Left lung (tissue), 4 donors: ENCODE measurements at regions not wholly inside any gene's neighbourhood (a gene's known extent, or its start where the extent isn't known, plus 50 kb on each side); places are given as distances from the start of the nearest gene placed in this dataset.
A peak's percentile ranks its signal among the peaks of the same experiment; 100 is the strongest.

Experiments
- ATAC-seq: fragments of 200-7000 bp; cut with Tn5 transposase; one replicate; pipeline ENCODE4 v1.9.1; 2020; ENCODE audit warnings: moderate library complexity
- DNase-seq, 4 donors: peaks; one replicate each; pipeline ENCODE4 v3.0.0-alpha.2; 2013 to 2020
- H3K27ac ChIP-seq, 2 donors: fragments of 200-600 bp; sonication (generic) in 1 of 2; one replicate each; pipeline versions ENCODE4 v1.5.0 to v1.8.0; 2020 to 2021
- H3K27me3 ChIP-seq, 2 donors: fragments of 200-600 bp; sonication (generic) in 1 of 2; one replicate each; pipeline versions ENCODE4 v1.5.0 to v1.8.0; 2020 to 2021
- H3K36me3 ChIP-seq, 2 donors: fragments of 200-600 bp; sonication (generic) in 1 of 2; one replicate each; pipeline versions ENCODE4 v1.5.0 to v1.8.0; 2020 to 2021
- H3K4me1 ChIP-seq, 2 donors: fragments of 200-600 bp; one replicate each; pipeline ENCODE4 v1.8.0; 2021
- H3K4me3 ChIP-seq, 2 donors: fragments of 200-600 bp; sonication (generic) in 1 of 2; one replicate each; pipeline versions ENCODE4 v1.5.0 to v1.8.0; 2020 to 2021; ENCODE audit warnings: mild to moderate bottlenecking in 1 of 2
- H3K9me3 ChIP-seq, 2 donors: fragments of 200-600 bp; sonication (generic) in 1 of 2; one replicate each; pipeline versions ENCODE4 v1.5.0 to v1.8.0; 2020 to 2021
- CTCF ChIP-seq, 2 donors: fragments of 200-600 bp; sonication (generic) in 1 of 2; IDR thresholded peaks; one replicate each; pipeline versions ENCODE4 v1.5.0 to v1.8.0; 2021; ENCODE audit warnings: antibody characterized with exemption in 2 of 2
- intact Hi-C, 2 donors: fragments of 100-400 bp; cut with DNase I; formaldehyde crosslinking; loops; one replicate each; pipeline versions ENCODE4 v1.11.2 to v1.14.2; 2022
- donor health status: DM: no; HTN: yes; CAD: no.
- donor health status: DM: no; HTN: no; CAD: no.

GRCh38 chr3:72144773-72145505, 360.0 kb upstream of the PROK2 start:
- intact Hi-C loops, result no loop called here
- Histone ChIP-seq H3K27me3 (no peaks in the 10 kb centered on the region), H3K4me3 (no peak overlapping the region), H3K27ac (no peak overlapping the region), H3K4me1 (peaks cover 0 to 3% of the 10 kb centered on the region in 2 donors), H3K9me3 (peaks cover 0 to 3% of the 10 kb centered on the region in 2 donors), H3K36me3 (no peaks in the 10 kb centered on the region)
- ATAC-seq (no peak), DNase-seq (no peak)
- no peak for TF ChIP-seq CTCF (IDR thresholded peaks at IDR 0.05)

- Histone ChIP-seq H3K4me1 (peaks cover 0 to 3% of the 10 kb centered on the region in 2 donors), H3K27me3 (no peaks in the 10 kb centered on the region), H3K9me3 (peaks cover 0 to 3% of the 10 kb centered on the region in 2 donors), H3K4me3 (no peak overlapping the region), H3K36me3 (no peaks in the 10 kb centered on the region), H3K27ac (no peak overlapping the region)
- DNase-seq (no peak), ATAC-seq (no peak)
- intact Hi-C loops, result no loop called here
- TF ChIP-seq CTCF (IDR thresholded peaks at IDR 0.05), result no peak
Measured at GRCh38 chr3:72143966-72144717, 359.2 kb upstream of the PROK2 start.

GRCh38 chr3:72143322-72143721, 358.4 kb upstream of the PROK2 start:
- no peak for TF ChIP-seq CTCF (IDR thresholded peaks at IDR 0.05)
- intact Hi-C loops, result no loop called here
- Histone ChIP-seq H3K36me3 (no peaks in the 10 kb centered on the region), H3K4me1 (peaks cover 0 to 3% of the 10 kb centered on the region in 2 donors), H3K27me3 (no peaks in the 10 kb centered on the region), H3K9me3 (peaks cover 0 to 3% of the 10 kb centered on the region in 2 donors), H3K4me3 (no peak overlapping the region), H3K27ac (no peak overlapping the region)
- DNase-seq (no peak), ATAC-seq (no peak)

GRCh38 chr3:72142028-72142427, 357.1 kb upstream of the PROK2 start:
- peaks cover 0 to 3% of the 10 kb centered on the region in 2 donors for H3K4me1 ChIP-seq
- no peak overlapping the region for H3K27ac ChIP-seq
- no peak overlapping the region for H3K4me3 ChIP-seq
- no peak for ATAC-seq
- no peak for TF ChIP-seq CTCF (IDR thresholded peaks at IDR 0.05)
- DNase-seq, result no peak
- intact Hi-C loops, result no loop called here
- H3K27me3 ChIP-seq, result no peaks in the 10 kb centered on the region
- H3K9me3 ChIP-seq, result peaks cover 0 to 3% of the 10 kb centered on the region in 2 donors
- H3K36me3 ChIP-seq, result no peaks in the 10 kb centered on the region

- Histone ChIP-seq H3K36me3 (no peaks in the 10 kb centered on the region), H3K4me1 (peaks cover 0 to 3% of the 10 kb centered on the region in 2 donors), H3K4me3 (no peak overlapping the region), H3K9me3 (peaks cover 0 to 3% of the 10 kb centered on the region in 2 donors), H3K27me3 (no peaks in the 10 kb centered on the region), H3K27ac (no peak overlapping the region)
- DNase-seq, result no peak
- no peak for TF ChIP-seq CTCF (IDR thresholded peaks at IDR 0.05)
- ATAC-seq, result peak; percentile 22
- intact Hi-C loops, result no loop called here
Measured at GRCh38 chr3:72141264-72141663, 356.3 kb upstream of the PROK2 start.
